NCI-H2196 (cell line): ENCODE measurements at regions not wholly inside any gene's neighbourhood (a gene's known extent, or its start where the extent isn't known, plus 50 kb on each side); places are given as distances from the start of the nearest gene placed in this dataset.
A peak's percentile ranks its signal among the peaks of the same experiment; 100 is the strongest.

ENCODE experiments used
- DNase-seq: peaks from one replicate; lab custom pipeline; 2025; ENCODE audit not compliant: unreplicated experiment; lab: John Stamatoyannopoulos, UW

DNA sequence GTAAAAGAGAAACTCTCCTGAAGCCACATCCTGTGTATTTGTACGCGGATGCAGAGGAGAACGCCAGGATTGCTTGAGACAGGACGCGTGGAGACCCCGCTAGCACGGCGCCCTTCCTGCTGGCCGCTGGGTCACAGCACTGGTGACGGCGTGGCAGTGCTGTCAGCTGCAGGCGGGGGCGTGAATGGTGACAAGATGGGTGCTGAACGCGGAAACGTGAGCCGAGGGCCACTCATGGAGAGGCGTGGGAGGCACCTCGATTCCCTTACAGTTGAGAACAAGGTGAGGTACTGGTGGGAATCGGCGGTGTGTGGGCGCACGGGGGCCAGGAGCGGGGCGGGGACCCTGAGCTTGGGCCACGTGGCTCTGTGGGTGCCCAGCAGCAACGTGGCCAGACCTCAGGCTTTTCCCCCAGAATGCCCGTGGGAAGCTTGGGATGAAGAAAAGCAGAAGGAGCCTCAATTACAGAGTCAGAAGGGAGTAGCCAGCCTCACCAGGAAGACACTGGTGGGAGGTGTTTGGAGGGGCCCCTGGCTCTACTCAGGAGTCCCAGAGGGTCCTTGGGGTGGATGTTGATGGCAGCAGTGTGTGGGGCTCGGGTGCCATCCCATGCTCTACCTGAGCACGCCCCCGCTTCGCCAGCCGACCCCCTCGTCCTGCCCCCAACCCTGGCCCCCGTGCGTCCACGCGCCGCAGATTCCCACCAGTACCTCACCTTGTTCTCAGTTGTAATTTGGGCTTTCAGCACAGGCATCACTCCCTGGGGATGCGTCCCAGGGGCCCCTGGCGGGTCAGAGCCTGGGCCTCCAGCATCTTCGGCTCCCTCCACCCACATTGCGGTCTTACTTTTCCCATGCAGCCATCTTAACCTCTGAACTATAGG lies 208.4 kb upstream of the TCERG1L start:
- DNase-seq: no peak

DNA sequence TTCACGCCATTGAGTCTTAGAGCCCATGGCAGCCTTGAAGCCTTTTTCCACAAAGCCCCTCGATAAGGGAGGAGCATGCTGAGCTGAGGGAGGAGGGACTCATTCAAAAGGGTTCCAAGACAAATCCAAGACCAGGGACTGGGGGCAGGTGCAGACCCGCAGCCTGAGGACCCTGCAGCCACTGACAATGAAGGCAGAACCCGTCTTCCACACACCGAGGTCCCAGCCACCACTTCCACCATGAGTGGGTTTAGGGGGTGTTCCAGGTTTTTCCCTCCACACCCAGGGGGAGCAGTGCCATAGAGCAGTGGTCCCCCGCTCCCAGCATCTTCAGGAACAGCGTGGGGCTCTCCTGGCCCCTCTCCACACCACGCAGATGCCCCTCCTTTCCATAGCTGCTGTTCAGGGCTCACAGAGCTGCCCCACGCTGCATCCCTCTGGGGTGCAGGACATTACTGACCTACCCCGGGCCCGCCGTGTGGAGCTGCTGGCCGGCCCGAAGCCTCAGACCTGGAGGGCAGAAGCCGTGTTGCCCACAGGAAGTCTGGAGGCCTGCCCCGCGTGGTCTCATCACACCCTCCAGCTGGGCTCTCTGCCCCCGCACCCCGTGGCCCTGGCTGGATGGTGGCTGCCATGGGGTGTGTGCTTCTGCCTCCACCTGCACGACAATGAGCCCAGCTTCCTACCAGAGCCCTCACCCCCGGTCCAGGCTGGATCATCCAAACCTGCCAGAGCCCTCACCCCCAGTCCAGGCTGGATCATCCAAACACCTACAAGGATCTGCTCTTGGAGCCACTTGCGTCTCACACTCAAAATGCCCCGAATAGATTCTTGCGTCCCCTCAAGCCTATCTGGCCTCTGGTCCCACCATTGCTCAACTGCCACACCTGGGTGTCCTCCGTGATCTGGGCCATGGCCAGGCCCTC lies 220.0 kb upstream of the TCERG1L start:
- no peak for DNase-seq

DNA sequence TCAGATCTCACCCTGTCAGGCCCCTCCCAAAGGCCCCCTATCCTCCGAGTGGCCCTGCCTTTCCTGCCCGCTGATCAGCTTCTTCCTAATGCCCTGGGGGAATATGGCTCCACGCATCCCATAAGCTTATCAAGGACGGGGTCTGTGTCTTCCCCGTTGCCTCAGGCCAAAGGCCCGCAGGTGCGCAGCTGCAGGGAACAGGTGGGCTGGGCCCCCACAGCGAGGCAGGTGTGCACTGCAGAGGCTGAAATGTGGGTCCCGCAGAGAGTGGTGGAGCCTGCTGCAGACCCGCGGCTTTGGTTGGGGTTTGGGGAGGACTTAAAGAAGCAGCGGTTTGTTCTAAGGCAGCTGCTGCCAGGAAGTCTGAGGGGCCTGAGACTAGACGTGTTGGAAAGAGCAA lies 220.8 kb upstream of the TCERG1L start:
- DNase-seq: no peak

DNA sequence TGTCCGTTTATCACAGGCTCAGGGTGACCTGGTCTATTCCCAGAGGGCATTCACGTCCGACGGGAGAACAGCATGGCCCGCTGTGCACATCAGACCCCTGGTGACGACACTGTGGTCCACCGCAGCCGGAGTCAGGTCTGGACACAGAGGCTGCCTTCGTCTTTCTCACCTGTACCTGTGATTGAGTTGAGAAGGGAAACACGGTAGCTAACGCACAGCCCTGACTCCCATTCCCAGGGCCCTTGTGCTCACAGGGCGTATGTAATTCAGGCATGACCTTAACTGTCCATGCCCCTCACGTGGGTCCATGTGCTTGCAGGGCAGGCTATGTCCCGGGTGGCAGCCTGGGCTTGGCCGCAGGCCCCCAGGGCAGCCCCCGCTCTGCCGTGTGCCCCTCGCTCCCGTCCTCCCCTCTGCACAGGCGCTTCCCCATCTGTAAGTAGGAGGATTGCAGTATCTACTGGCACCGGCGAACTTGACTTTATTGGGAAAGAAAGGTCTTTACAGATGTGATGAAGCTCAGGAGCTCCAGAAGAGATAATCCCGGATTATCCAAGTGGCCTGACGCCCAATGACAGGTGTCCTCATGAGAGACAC lies 221.3 kb upstream of the TCERG1L start:
- DNase-seq: no peak

DNA sequence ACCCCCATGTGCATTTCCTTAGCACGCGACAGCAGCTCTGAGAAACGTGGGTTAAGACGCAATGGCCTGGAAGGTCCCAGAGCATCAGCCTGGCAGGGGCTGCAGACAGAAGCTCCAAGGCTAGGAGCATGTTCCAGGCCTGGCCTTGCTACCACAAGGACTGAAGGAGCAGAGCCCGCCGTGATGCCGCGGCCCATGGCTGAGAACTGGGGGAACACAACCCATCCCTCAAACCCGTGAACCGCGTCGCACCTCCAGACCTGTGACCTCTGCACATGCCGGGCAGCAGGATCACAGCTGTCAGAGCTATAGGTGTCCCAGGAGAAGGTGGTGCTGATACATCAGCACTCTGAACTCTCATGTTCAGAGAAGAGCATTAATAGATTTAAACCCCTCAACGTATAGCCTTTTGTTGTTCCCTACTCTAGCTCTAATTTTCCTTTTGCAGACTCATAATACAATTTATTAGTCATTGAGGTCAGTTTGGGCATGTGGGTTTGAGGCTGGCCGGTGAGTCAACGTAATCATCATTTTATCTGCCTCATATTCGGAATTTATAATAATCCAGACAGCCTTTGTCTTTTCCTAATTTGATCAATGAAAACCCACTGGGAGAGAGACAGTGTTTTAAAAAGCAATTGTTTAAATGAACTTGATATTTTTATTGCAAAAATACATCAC lies 222.5 kb upstream of the TCERG1L start:
- DNase-seq: no peak

DNA sequence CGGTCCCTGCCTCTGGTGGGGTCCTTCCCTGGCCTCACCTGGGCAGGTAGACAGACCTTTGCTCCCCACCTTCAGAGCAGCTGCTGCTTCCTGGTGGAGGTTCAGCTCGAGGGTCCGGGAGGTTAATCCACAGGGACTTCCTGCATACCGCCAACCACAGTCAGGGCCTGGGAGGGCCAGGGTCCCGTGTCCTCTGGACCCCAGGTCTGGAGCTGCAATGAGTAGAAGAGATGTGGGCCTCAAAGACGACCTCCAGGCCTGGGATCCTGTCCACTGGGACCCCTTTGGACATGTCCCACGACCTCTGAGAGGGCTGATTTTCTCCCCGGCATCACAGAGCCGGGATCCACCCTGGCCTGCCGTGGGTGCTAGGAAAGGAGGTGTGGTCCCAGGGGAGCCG lies 223.3 kb upstream of the TCERG1L start:
- no peak for DNase-seq

DNA sequence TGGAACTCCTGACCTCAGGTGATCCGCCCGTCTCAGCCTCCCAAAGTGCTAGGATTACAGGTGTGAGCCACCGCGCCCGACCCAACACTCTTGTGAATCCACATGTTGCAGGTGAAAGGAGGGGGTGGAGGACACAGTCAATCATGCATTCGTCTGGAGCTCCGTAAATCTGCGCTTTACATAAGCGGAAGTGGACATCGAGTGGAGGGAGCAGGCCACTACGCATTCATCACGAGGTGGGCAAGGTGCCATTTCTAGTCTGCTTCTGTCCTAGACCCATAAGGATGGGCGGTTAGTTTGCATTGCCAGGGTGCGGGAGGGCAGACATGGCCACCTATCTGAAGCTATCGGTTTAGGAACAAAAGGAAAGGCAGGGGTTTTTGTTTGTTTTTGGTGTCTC lies 225.2 kb upstream of the TCERG1L start:
- DNase-seq: no peak

DNA sequence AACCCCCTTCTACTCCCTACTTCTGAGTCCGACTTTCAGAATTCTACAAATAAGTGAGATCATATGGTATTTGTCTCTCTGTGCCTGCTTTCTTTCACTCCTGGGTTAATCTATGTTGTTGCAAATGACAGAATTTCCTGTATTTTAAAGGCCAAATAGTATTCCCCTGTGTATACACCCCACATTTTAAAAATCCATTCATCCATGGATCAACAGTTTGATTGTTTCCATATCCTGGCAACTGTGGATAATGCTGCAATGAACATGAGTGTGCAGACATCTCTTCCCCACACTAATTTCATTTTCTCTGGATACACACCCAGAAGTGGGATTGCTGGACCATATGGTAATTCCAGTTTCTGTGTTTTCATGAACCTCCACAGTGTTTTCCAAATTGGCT lies 225.8 kb upstream of the TCERG1L start:
- no peak for DNase-seq

DNA sequence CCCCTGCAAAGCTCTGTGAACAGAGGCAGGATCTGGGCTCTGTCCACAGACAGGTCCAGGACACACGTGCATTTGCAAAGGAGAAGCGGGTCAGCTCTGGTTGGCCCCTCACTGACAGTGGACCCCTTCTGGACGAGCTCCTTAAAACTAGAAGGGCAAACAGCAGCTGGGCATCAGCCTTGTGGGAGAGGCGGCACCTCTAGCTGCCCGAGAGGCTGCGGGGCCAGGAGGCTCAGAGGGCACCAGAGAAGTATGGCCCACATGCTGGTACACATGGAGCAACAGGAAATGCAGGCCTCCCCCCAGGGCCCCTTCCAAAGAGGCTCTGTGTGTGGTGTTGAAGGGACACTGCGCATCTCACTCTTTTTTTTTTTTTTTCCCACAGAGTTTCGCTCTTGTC lies 233.0 kb upstream of the TCERG1L start:
- DNase-seq: no peak

DNA sequence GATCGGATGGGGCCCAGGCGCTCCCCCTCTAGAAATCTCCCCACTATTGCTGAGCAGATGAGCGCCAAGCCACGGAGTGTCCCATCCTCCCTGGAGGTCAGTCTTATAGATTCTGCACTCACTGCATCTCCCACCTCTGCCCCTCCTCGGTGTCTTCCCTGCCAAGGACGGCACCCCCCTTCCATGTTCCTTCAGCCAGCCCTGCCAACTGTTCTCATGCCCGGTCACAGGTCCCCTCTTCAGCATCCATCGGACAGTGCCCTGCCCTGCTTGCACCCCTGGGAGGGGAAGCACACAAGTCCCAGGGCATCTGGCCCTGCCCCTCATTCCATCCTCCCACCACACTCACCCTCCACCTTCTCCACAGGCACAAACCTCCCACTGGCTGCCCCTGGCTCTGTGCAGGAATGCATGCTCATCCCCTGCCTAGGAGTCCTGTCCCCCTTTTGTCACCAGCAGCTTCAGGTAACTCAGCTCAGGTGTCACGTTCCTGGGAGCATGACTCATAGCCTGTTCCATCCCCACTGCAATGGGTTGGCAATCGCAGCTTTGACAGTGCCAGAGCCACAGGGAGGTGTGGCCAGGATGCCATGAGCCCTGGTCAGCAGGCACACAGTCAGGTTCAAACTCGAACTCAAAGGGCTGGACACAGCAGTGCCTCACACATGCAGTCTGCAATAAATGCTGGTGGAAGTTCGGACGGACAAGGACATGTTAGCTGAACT lies 234.7 kb upstream of the TCERG1L start:
- peak; percentile 2 for DNase-seq

DNA sequence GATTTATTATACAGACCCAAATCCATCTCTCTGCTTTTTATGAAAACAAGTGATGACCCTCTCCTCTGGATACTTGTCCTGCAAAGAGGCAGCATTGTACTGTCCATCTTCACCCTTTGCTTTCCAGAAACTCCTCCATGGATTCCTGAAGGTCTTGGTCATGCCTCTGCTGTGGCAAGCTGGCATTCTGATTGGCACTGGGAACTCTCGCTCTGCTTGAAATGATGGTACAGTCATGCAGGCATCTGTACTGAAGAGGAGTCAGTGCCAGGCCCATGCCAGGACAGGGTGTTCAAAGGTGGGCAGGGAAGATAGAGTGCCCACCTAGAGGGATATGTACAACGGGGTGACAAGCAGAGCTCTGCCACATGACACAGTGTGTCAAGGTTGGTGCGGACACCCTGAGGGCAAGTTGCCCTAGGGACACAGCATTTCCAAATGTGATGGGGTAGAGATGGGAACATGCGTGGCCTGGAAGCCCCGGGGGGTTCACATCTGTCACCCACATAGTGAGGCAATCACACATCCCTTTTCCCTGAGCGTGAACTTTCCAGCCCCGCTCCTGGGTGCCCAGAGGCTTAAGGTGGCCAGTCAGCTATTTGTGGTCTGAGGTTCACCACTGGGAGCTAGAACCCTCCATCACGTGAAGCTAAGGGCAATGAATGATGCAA lies 235.7 kb upstream of the TCERG1L start:
- no peak for DNase-seq

DNA sequence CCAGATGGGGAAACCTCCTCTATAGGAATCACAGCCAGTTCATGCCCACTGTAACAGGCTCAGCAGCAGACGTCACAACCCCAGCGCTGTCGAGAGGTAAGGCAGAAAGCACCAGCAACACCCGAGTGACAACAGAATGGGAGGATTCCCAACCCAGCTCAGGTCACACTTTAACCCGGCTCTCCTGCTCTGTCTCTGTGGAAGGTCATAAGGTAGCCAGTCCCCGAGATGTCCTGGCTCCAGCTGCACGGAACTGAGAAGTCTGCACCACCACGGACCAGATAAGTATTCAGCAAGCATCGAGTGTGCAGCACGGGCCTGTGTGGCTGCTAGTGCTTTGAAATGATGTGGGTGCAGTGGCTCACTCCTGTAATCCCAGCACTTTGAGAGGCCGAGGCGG lies 236.7 kb upstream of the TCERG1L start:
- DNase-seq: no peak

DNA sequence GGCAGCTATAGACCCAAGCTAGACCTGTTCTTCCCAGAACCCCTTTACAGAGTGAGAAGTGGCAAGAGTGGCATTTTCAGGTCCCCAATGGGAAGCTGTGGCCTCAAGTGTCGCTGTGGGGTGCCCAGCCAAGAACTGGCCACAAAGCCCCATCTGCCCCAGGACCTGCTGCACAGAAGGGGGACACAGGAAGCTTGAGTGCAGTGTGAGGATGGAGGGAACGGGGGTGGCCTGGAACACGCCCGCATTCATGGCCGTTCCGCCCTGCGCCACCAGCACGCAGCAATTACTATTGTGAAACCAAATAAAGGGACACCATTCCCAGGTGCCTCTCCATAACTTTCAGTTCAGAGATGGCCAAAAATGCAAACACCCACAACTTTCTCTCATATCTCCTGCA lies 237.6 kb upstream of the TCERG1L start:
- no peak for DNase-seq

DNA sequence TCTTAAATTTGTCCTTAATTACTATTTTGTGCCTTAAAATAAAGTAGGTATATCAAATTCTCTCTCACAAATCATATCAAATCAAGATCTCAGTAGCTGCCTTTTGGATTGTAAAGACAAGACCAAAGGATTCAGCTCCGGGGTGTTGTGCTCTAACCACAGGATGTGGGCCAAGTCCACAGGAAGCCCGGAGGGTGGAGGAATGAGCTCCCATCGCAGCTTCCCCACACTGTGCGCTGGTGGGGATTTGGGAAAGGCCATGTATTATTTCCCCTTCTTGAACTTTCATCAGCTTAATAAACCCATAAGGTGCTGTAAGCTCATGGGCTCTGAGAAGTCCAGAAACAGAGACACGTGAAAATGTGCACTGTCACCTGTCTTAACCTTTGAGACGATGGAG lies 241.6 kb upstream of the TCERG1L start:
- no peak for DNase-seq

DNA sequence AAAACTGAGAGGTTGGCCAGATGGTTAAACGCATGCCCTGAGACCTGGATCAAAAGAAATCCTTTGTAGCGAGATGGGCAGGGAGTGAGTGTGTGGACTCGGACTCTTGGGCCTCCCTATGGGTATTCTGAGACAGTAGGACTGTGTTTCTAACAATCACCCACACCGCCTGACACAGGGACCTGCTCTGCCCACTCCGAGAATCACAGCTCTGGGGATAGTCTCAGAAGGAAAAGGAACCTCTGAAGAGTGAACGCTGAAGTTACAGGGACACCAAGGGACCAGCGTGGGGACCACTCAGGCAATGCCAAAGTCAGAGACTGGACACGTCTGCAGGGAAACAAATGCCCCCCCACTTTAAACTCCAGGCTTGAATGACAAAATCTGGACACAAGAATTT lies 242.1 kb upstream of the TCERG1L start:
- DNase-seq: no peak

DNA sequence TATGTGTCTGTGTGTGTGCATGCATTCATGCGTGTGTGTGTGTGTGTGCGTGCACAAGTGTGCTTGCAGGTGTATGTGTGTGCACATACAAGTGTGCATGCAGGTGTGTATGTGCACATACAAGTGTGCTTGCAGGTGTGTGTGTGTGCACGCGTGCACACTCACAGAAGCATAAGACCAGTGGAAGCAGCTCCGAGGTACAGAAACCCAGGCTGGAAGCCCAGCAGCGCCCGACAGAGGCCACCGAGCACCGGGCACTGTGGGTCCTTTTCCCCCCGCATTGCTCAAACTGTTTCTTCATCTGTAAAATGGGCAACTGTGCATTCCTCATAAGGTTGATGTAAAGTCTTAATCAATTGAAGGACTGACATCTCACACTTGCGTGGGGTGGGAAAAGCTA lies 243.3 kb upstream of the TCERG1L start:
- no peak for DNase-seq

DNA sequence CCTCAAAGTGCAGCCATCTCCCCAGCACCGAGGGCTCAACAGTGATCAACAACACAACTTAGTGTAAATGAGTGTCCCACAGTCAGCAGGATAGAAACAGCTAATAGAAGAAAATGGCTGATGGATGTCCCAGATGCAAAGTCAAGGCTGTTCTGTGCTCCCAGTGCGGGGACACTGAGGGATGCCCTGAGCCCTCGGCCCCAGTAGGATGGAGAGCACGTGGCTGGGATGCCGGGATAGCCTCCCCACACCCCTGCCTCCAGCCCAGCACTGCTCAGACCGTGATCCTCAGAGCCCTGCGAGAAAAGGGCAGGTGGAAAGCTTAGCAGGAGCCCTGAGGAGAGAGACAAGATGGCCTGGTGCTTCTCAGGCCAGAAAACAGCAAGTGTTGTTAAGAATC lies 243.9 kb upstream of the TCERG1L start:
- DNase-seq: no peak

DNA sequence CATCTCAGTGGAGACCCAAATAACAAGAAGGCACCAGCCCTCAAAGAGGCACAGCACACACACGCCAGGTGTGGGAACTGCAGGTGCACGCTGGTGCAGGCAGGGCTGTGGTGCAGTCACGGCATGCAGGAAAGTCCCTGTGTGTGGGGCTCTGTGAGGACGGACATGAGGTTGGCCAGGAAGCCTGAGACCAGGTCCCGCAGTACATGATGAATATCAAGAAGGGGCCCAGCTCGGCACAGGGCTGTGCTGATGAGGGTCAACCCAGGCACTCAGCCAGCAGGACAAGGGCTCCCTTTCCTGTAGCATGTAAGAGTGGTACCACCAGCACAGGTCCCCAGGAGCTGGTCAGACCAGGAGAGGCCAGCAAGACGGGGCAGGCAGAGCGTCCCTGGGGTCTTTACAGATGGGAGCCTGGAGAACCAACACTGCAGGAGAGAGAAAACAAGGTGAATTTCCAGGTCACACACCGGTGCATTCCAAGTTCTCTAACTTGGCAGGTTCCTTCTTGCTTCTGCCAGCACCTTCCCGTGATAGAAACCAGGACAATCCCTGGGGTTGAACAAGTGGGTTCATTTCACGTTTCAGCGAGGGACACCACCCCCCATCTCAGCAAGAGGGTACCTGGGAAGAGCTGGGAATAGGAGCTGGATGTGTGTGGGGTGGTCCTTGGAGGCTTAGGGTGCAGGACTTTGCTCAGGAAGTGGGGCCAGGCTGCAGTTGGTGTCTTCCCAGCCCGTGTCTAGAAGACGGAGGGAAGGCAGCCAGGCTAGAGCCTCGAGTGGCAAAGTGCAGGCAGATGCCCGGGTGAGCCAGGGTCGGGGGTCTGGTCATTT lies 244.8 kb upstream of the TCERG1L start:
- DNase-seq: no peak

DNA sequence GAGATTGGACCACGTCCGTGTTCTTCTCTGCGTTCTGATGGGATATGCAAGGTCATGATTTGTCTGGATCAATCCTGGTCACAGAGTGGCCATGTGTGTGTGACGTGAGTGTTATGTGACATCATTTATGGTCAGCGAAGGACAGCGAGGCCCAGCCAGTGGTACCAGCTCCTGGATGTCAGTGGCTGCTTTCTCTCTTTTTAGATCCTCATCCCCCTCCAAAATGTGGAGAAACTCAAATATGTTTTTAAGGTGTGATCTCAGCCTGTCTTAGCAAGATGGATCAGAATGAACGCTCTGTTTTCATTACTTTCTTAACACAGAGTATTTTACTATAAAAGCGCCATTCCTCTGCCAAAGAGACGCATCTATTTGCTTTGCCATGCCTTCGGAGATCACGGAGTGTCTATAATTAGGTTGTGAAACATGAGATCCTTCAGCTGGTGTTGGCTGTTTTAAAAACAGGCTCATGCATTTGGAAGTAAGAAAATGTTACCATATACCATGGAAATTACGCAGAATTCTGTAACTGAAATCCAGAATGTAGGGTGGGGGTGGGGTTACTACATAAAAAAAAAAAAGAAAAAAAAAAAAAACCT lies 245.5 kb upstream of the TCERG1L start:
- no peak for DNase-seq
